SH-SY5Y (cell line): ENCODE measurements at regions not wholly inside any gene's neighbourhood (a gene's known extent, or its start where the extent isn't known, plus 50 kb on each side); places are given as distances from the start of the nearest gene placed in this dataset.

Experiments
- GATA2 ChIP-seq: IDR thresholded peaks from 2 replicates; pipeline ENCODE4 v1.6.1; 2011; ENCODE audit warnings: mild to moderate bottlenecking, low read depth, low read length
- GATA3 ChIP-seq: IDR thresholded peaks from 2 replicates; pipeline ENCODE4 v1.6.1; 2011; ENCODE audit warnings: low read depth, mild to moderate bottlenecking, low read length, moderate library complexity

GRCh38 chr2:234279637-234280036 is 217.2 kb downstream of the ARL4C start:
- TF ChIP-seq GATA3 (no peak), GATA2 (no peak)

GRCh38 chr2:234278556-234279255 is 218.2 kb downstream of the ARL4C start:
- TF ChIP-seq GATA2 (no peak), GATA3 (no peak)

GRCh38 chr2:234275515-234275914 is 221.4 kb downstream of the ARL4C start:
- TF ChIP-seq GATA2 = no peak
- no peak for TF ChIP-seq GATA3

- TF ChIP-seq GATA3 (no peak), GATA2 (no peak)
These were observed 222.8 kb downstream of the ARL4C start for GRCh38 chr2:234273887-234274584.

GRCh38 chr2:234272069-234272850 is 221.8 kb downstream of the SPP2 start:
- TF ChIP-seq GATA2 (no peak), GATA3 (no peak)

GRCh38 chr2:234271338-234271737 is 220.8 kb downstream of the SPP2 start:
- TF ChIP-seq GATA3 = no peak
- TF ChIP-seq GATA2 = no peak

GRCh38 chr2:234269769-234270204 is 219.3 kb downstream of the SPP2 start:
- TF ChIP-seq GATA2 (no peak), GATA3 (no peak)

- TF ChIP-seq GATA2 (no peak), GATA3 (no peak)
These were observed 217.0 kb downstream of the SPP2 start for GRCh38 chr2:234267534-234267933.

GRCh38 chr2:234266952-234267351 is 216.4 kb downstream of the SPP2 start:
- no peak for TF ChIP-seq GATA2
- TF ChIP-seq GATA3 = no peak

GRCh38 chr2:234265206-234265605 is 214.7 kb downstream of the SPP2 start:
- TF ChIP-seq GATA3 = no peak
- no peak for TF ChIP-seq GATA2

- TF ChIP-seq GATA2 (no peak), GATA3 (no peak)
These were observed 211.2 kb downstream of the SPP2 start for GRCh38 chr2:234261736-234262135.

GRCh38 chr2:234259440-234259839 is 208.9 kb downstream of the SPP2 start:
- TF ChIP-seq GATA2 = no peak
- TF ChIP-seq GATA3 = no peak

GRCh38 chr2:234258562-234259141 is 208.2 kb downstream of the SPP2 start:
- TF ChIP-seq GATA3 (no peak), GATA2 (no peak)

GRCh38 chr2:234257859-234258561 is 207.5 kb downstream of the SPP2 start:
- TF ChIP-seq GATA2 = no peak
- no peak for TF ChIP-seq GATA3

GRCh38 chr2:234256516-234256915 is 206.0 kb downstream of the SPP2 start:
- TF ChIP-seq GATA2 (no peak), GATA3 (no peak)
